GM23338 (cell line): ENCODE measurements at regions not wholly inside any gene's neighbourhood (a gene's known extent, or its start where the extent isn't known, plus 50 kb on each side); places are given as distances from the start of the nearest gene placed in this dataset.

Experiments used
- ATAC-seq: fragments of 200-7000 bp; cut with Tn5 transposase; 3 replicates; pipeline ENCODE4 v1.9.1; 2020
- DNase-seq: peaks from one replicate; pipeline ENCODE4 v3.0.0-alpha.2; 2015; ENCODE audit warnings: low spot score
- H2AFZ ChIP-seq: fragments of 200-600 bp; sonication (generic); 2 replicates; pipeline ENCODE4 v1.8.0; 2016; ENCODE audit warnings: antibody characterized with exemption, mild to moderate bottlenecking, moderate library complexity
- H3F3A ChIP-seq: fragments of 200-600 bp; sonication (generic); replicated peaks from 2 replicates; pipeline ENCODE4 v1.8.0; 2017; ENCODE audit warnings: antibody characterized with exemption, mixed run types, low read depth
- H3K27ac ChIP-seq: fragments of 200-600 bp; sonication (generic); 2 replicates; pipeline ENCODE4 v1.6.1; 2016; ENCODE audit warnings: low read depth
- H3K27me3 ChIP-seq: fragments of 200-600 bp; sonication (generic); 2 replicates; pipeline ENCODE4 v1.8.0; 2016; ENCODE audit warnings: mild to moderate bottlenecking, mixed run types, moderate library complexity; ENCODE audit not compliant: insufficient read depth
- H3K36me3 ChIP-seq: fragments of 200-600 bp; sonication (generic); 2 replicates; pipeline ENCODE4 v1.8.0; 2016; ENCODE audit warnings: mild to moderate bottlenecking; ENCODE audit not compliant: insufficient read depth
- H3K4me1 ChIP-seq: fragments of 200-600 bp; sonication (generic); 2 replicates; pipeline ENCODE4 v1.8.0; 2016; ENCODE audit warnings: mild to moderate bottlenecking, moderate library complexity; ENCODE audit not compliant: insufficient read depth
- H3K4me2 ChIP-seq: fragments of 200-600 bp; sonication (generic); 2 replicates; pipeline ENCODE4 v1.7.1; 2017; ENCODE audit warnings: mixed run types
- H3K4me3 ChIP-seq: fragments of 200-600 bp; sonication (generic); 2 replicates; pipeline ENCODE4 v1.6.1; 2016; ENCODE audit warnings: mixed run types
- H3K79me2 ChIP-seq: fragments of 200-600 bp; sonication (generic); replicated peaks from 2 replicates; pipeline ENCODE4 v1.8.0; 2017; ENCODE audit warnings: mild to moderate bottlenecking; ENCODE audit not compliant: insufficient read depth
- H3K9me2 ChIP-seq: fragments of 200-600 bp; sonication (generic); 2 replicates; pipeline ENCODE4 v1.8.0; 2017; ENCODE audit not compliant: insufficient read depth
- H4K20me1 ChIP-seq: fragments of 200-600 bp; sonication (generic); replicated peaks from 2 replicates; pipeline ENCODE4 v1.8.0; 2017; ENCODE audit warnings: mild to moderate bottlenecking; ENCODE audit not compliant: insufficient read depth
- H3K27ac Mint-ChIP-seq: 2 replicates; pipeline ENCODE4 v1.8.0; 2020; ENCODE audit warnings: inconsistent platforms, mild to moderate bottlenecking, moderate library complexity, mixed read lengths
- H3K27me3 Mint-ChIP-seq: 3 replicates; pipeline ENCODE4 v1.8.0; 2022; ENCODE audit warnings: low read depth, mild to moderate bottlenecking, moderate library complexity, mixed read lengths, inconsistent platforms; ENCODE audit not compliant: insufficient read depth, poor library complexity
- H3K36me3 Mint-ChIP-seq: 3 replicates; pipeline ENCODE4 v1.8.0; 2021; ENCODE audit warnings: low read depth, mild to moderate bottlenecking, inconsistent platforms, moderate library complexity, mixed read lengths
- H3K4me1 Mint-ChIP-seq: 3 replicates; pipeline ENCODE4 v1.8.0; 2020; ENCODE audit warnings: mild to moderate bottlenecking, inconsistent platforms, mixed read lengths
- H3K4me3 Mint-ChIP-seq: 3 replicates; pipeline ENCODE4 v1.8.0; 2021; ENCODE audit warnings: moderate library complexity, mild to moderate bottlenecking, inconsistent platforms, mixed read lengths
- H3K9me3 Mint-ChIP-seq: 3 replicates; pipeline ENCODE4 v1.8.0; 2020; ENCODE audit warnings: moderate library complexity, mild to moderate bottlenecking, inconsistent platforms, mixed read lengths
- CREB1 ChIP-seq: fragments of 250-450 bp; sonication (Bioruptor Pico); IDR thresholded peaks from 2 replicates; pipeline ENCODE4 v1.5.0; 2020; ENCODE audit warnings: low read depth, mild to moderate bottlenecking, moderate library complexity
- CTCF ChIP-seq, 2 experiments: fragments of 200-600 bp in 1 of 2; sonication (generic) in 1 of 2; conservative IDR thresholded peaks; 2 replicates each; pipeline versions ENCODE4 v1.5.1 to v1.6.1; 2016 to 2017; ENCODE audit warnings: antibody characterized with exemption in 2 of 2, low read depth in 2 of 2, mild to moderate bottlenecking in 2 of 2, moderate library complexity in 1 of 2
- EZH2phosphoT487 ChIP-seq: fragments of 200-600 bp; sonication (generic); IDR thresholded peaks from one replicate; pipeline ENCODE4 v1.8.1; 2018; ENCODE audit warnings: antibody characterized with exemption; ENCODE audit not compliant: unreplicated experiment
- JUNB ChIP-seq: IDR thresholded peaks from one replicate; pipeline ENCODE4 v1.6.1; 2016; ENCODE audit warnings: antibody characterized with exemption; ENCODE audit not compliant: unreplicated experiment
- NANOG ChIP-seq: IDR thresholded peaks from 2 replicates; pipeline ENCODE4 v1.6.1; 2016; ENCODE audit warnings: antibody characterized with exemption, borderline replicate concordance
- POLR2AphosphoS5 ChIP-seq: IDR thresholded peaks from 2 replicates; pipeline ENCODE4 v1.6.1; 2016; ENCODE audit warnings: antibody characterized with exemption, low read depth
- REST ChIP-seq: IDR thresholded peaks from one replicate; pipeline ENCODE4 v1.6.1; 2018; ENCODE audit warnings: antibody characterized with exemption; ENCODE audit not compliant: unreplicated experiment
- ZNF114 ChIP-seq: fragments of 250-450 bp; sonication (Bioruptor Pico); IDR thresholded peaks from 2 replicates; pipeline ENCODE4 v1.5.0; 2020; ENCODE audit warnings: mild to moderate bottlenecking, moderate library complexity
- ZNF331 ChIP-seq: fragments of 250-450 bp; sonication (Bioruptor Pico); IDR thresholded peaks from 2 replicates; pipeline ENCODE4 v1.5.0; 2020; ENCODE audit warnings: low read depth, mild to moderate bottlenecking, moderate library complexity
- TF ChIP-seq, protein P1 (sequence below): fragments of 250-450 bp; sonication (Bioruptor Pico); IDR thresholded peaks from 2 replicates; pipeline ENCODE4 v1.5.0; 2020; ENCODE audit warnings: mild to moderate bottlenecking, moderate library complexity
- TF ChIP-seq, protein P2 (sequence below): IDR thresholded peaks from 2 replicates; pipeline ENCODE4 v1.6.1; 2016; ENCODE audit warnings: antibody characterized with exemption

DNA sequence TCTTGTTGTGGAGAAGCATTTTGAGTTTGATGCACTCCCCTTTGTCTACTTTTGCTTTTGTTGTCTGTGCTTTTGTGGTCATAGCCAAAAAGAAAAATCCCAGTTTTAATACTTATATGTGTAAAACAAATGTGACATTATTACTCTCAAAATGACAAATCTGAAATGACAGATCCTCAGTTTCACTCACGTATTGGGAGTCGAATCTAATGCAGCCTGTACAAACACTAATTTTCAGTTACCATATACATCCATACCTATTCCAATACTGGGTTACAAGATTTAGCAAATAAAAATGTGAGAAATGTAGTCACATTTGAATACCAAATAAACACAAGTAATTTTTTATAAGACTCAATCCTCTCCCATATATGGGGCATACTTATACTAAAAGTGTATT, 148.2 kb upstream of the ZNF516 start (continued):
- TF ChIP-seq CTCF (conservative IDR thresholded peaks at IDR 0.05; ENCODE audit: low read depth in 2 of 2) (no peak), ZNF331 (CRISPR knock-in tag) (no peak)

- ATAC-seq, result no peak
- H3K27ac ChIP-seq, result no peak overlapping the region
- no peaks in the 10 kb centered on the region for H3K36me3 ChIP-seq
- no peaks in the 10 kb centered on the region for H3K9me2 ChIP-seq
- no peaks in the 10 kb centered on the region for H4K20me1 ChIP-seq
- no peaks in the 10 kb centered on the region for H3K36me3 Mint-ChIP-seq
- H3K79me2 ChIP-seq, result no peaks in the 10 kb centered on the region
- H3F3A ChIP-seq, result no peaks in the 10 kb centered on the region
- no peak overlapping the region for H3K4me3 ChIP-seq
- no peaks in the 10 kb centered on the region for H3K9me3 Mint-ChIP-seq
- H3K4me2 ChIP-seq, result no peak overlapping the region
- H3K4me1 ChIP-seq, result no peaks in the 10 kb centered on the region
- H3K4me3 Mint-ChIP-seq, result no peak overlapping the region
- H2AFZ ChIP-seq, result no peak overlapping the region
- H3K27me3 Mint-ChIP-seq, result peaks cover 7% of the 10 kb centered on the region
- H3K4me1 Mint-ChIP-seq, result 0 out of 3 replicates have a peak, but pooled peaks cover 3% of the 10 kb centered on the region
- DNase-seq, result no peak
- H3K27me3 ChIP-seq, result no peaks in the 10 kb centered on the region
- H3K27ac Mint-ChIP-seq, result no peak overlapping the region
- TF ChIP-seq ZNF331 (CRISPR knock-in tag), result no peak
- TF ChIP-seq POLR2AphosphoS5, result no peak
- TF ChIP-seq JUNB, result no peak
- TF ChIP-seq, protein P1, sequence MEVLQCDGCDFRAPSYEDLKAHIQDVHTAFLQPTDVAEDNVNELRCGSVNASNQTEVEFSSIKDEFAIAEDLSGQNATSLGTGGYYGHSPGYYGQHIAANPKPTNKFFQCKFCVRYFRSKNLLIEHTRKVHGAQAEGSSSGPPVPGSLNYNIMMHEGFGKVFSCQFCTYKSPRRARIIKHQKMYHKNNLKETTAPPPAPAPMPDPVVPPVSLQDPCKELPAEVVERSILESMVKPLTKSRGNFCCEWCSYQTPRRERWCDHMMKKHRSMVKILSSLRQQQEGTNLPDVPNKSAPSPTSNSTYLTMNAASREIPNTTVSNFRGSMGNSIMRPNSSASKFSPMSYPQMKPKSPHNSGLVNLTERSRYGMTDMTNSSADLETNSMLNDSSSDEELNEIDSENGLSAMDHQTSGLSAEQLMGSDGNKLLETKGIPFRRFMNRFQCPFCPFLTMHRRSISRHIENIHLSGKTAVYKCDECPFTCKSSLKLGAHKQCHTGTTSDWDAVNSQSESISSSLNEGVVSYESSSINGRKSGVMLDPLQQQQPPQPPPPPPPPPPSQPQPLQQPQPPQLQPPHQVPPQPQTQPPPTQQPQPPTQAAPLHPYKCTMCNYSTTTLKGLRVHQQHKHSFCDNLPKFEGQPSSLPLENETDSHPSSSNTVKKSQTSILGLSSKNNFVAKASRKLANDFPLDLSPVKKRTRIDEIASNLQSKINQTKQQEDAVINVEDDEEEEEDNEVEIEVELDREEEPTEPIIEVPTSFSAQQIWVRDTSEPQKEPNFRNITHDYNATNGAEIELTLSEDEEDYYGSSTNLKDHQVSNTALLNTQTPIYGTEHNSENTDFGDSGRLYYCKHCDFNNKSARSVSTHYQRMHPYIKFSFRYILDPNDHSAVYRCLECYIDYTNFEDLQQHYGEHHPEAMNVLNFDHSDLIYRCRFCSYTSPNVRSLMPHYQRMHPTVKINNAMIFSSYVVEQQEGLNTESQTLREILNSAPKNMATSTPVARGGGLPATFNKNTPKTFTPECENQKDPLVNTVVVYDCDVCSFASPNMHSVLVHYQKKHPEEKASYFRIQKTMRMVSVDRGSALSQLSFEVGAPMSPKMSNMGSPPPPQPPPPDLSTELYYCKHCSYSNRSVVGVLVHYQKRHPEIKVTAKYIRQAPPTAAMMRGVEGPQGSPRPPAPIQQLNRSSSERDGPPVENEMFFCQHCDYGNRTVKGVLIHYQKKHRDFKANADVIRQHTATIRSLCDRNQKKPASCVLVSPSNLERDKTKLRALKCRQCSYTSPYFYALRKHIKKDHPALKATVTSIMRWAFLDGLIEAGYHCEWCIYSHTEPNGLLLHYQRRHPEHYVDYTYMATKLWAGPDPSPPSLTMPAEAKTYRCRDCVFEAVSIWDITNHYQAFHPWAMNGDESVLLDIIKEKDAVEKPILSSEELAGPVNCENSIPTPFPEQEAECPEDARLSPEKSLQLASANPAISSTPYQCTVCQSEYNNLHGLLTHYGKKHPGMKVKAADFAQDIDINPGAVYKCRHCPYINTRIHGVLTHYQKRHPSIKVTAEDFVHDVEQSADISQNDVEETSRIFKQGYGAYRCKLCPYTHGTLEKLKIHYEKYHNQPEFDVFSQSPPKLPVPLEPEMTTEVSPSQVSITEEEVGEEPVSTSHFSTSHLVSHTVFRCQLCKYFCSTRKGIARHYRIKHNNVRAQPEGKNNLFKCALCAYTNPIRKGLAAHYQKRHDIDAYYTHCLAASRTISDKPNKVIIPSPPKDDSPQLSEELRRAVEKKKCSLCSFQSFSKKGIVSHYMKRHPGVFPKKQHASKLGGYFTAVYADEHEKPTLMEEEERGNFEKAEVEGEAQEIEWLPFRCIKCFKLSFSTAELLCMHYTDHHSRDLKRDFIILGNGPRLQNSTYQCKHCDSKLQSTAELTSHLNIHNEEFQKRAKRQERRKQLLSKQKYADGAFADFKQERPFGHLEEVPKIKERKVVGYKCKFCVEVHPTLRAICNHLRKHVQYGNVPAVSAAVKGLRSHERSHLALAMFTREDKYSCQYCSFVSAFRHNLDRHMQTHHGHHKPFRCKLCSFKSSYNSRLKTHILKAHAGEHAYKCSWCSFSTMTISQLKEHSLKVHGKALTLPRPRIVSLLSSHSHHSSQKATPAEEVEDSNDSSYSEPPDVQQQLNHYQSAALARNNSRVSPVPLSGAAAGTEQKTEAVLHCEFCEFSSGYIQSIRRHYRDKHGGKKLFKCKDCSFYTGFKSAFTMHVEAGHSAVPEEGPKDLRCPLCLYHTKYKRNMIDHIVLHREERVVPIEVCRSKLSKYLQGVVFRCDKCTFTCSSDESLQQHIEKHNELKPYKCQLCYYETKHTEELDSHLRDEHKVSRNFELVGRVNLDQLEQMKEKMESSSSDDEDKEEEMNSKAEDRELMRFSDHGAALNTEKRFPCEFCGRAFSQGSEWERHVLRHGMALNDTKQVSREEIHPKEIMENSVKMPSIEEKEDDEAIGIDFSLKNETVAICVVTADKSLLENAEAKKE (CRISPR knock-in tag), result no peak
- no peak for TF ChIP-seq CREB1 (CRISPR knock-in tag)
- no peak for TF ChIP-seq CTCF (conservative IDR thresholded peaks at IDR 0.05; ENCODE audit: low read depth in 2 of 2)
- TF ChIP-seq EZH2phosphoT487, result no peak
- TF ChIP-seq, protein P2, sequence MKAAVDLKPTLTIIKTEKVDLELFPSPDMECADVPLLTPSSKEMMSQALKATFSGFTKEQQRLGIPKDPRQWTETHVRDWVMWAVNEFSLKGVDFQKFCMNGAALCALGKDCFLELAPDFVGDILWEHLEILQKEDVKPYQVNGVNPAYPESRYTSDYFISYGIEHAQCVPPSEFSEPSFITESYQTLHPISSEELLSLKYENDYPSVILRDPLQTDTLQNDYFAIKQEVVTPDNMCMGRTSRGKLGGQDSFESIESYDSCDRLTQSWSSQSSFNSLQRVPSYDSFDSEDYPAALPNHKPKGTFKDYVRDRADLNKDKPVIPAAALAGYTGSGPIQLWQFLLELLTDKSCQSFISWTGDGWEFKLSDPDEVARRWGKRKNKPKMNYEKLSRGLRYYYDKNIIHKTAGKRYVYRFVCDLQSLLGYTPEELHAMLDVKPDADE, result no peak
- no peak for TF ChIP-seq ZNF114 (CRISPR knock-in tag)
- no peak for TF ChIP-seq NANOG
- TF ChIP-seq REST, result no peak
Observed at GRCh38 chr18:76640438-76640837, 145.4 kb upstream of the ZNF516 start.
